ENCODE measurements at regions not wholly inside any gene's neighbourhood (a gene's known extent, or its start where the extent isn't known, plus 50 kb on each side); places are given as distances from the start of the nearest gene placed in this dataset.
"Not testable (repeated sequence)": the region's sequence is repeated elsewhere in the genome, so short reads cannot be mapped to it uniquely, and the experiment has no call there.

DNA sequence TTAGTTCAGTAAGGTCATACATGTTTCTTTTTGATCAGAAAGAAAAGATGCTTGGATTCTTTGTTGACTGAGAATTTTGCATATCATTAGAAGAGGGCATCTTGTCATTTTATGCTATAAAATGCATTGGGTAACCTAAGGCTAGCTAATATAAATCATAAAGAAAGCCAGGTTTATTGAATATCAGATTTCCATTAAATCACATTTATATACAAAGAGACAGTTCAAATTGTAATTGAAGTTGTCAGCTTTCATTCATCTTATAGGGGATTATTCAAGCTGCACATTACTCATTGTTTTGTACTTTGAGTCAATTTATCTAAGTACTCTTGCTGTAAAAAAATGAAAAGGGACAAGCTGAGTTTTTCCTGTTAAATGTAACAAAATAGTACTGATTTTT is 259.1 kb upstream of the CDH12 start:
- no peaks in the 10 kb centered on the region for H3K36me3 ChIP-seq (ENCODE audit: insufficient read depth, insufficient read length, low read length)
- H3K9ac ChIP-seq (ENCODE audit: insufficient read length, low read depth), result no peak overlapping the region
- H3K4me3 ChIP-seq (ENCODE audit: insufficient read length, low read depth), result no peak overlapping the region
- H3K4me1 ChIP-seq (ENCODE audit: insufficient read depth, insufficient read length), result no peaks in the 10 kb centered on the region
- no peak for DNase-seq (ENCODE audit: low read depth, low spot score)
- TF ChIP-seq SUZ12 (IDR thresholded peaks at IDR 0.05; ENCODE audit: extremely low read depth, insufficient read depth, insufficient read length), result no peak
- no peak for TF ChIP-seq ZNF274 (IDR thresholded peaks at IDR 0.05; ENCODE audit: low read depth, low read length)
- TF ChIP-seq YY1 (IDR thresholded peaks at IDR 0.05; ENCODE audit: insufficient read depth, insufficient read length), result no peak
- no peaks in the 10 kb centered on the region for H3K27me3 ChIP-seq (ENCODE audit: insufficient read depth, insufficient read length)
- H3K9me3 ChIP-seq (ENCODE audit: insufficient read depth, low read length), result no peaks in the 10 kb centered on the region

DNA sequence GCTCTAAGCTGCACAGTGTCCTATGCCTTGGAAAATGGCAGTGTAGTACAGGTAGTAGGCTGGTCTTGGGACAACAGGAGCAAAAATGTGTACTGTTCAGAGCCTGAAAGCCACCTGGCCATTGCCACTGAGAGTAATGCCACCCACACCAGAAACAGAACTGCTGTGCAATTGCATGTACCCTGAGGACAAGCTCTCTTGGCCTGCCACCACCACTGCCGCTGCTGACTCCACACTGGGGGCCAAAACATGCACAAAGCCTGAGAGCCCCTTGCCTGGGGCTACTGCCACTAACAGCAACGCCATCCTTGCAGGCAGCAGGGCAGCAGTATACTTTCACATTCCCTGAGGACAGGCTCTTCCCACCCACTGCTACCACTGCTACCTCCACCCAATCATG is 251.9 kb upstream of the CDH12 start:
- Histone ChIP-seq H3K36me3 (ENCODE audit: insufficient read depth, insufficient read length, low read length) (no peaks in the 10 kb centered on the region), H3K9ac (ENCODE audit: insufficient read length, low read depth) (no peak overlapping the region), H3K4me3 (ENCODE audit: insufficient read length, low read depth) (no peak overlapping the region), H3K9me3 (ENCODE audit: insufficient read depth, low read length) (no peaks in the 10 kb centered on the region), H3K4me1 (ENCODE audit: insufficient read depth, insufficient read length) (no peaks in the 10 kb centered on the region), H3K27me3 (ENCODE audit: insufficient read depth, insufficient read length) (no peaks in the 10 kb centered on the region)
- TF ChIP-seq YY1 (IDR thresholded peaks at IDR 0.05; ENCODE audit: insufficient read depth, insufficient read length), result no peak
- TF ChIP-seq SUZ12 (IDR thresholded peaks at IDR 0.05; ENCODE audit: extremely low read depth, insufficient read depth, insufficient read length), result no peak
- TF ChIP-seq ZNF274 (IDR thresholded peaks at IDR 0.05; ENCODE audit: low read depth, low read length), result no peak
- DNase-seq (ENCODE audit: low read depth, low spot score), result no peak

DNA sequence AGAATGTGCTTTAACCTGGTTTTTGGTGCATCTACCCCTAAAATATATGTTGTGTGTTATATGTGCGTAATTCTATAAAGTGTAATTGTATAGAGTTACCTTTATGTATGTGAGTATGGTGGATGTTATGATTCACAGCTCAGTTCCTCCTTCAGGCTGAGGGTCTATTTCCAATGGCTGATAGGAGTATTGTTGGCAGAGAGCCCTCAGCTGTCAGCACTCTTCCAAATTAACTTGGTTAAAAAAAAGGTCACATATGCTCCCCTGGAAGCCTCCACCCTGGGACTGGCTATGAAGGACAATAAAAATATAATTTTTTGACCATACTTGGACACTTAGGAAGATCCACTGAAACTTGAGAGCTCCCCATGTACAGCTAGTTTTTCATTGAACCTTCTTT is 250.4 kb upstream of the CDH12 start:
- Histone ChIP-seq H3K4me1 (ENCODE audit: insufficient read depth, insufficient read length) (no peaks in the 10 kb centered on the region), H3K4me3 (ENCODE audit: insufficient read length, low read depth) (no peak overlapping the region), H3K9ac (ENCODE audit: insufficient read length, low read depth) (no peak overlapping the region), H3K27me3 (ENCODE audit: insufficient read depth, insufficient read length) (no peaks in the 10 kb centered on the region), H3K36me3 (ENCODE audit: insufficient read depth, insufficient read length, low read length) (no peaks in the 10 kb centered on the region), H3K9me3 (ENCODE audit: insufficient read depth, low read length) (no peaks in the 10 kb centered on the region)
- no peak for DNase-seq (ENCODE audit: low read depth, low spot score)
- TF ChIP-seq YY1 (IDR thresholded peaks at IDR 0.05; ENCODE audit: insufficient read depth, insufficient read length) (no peak), ZNF274 (IDR thresholded peaks at IDR 0.05; ENCODE audit: low read depth, low read length) (no peak), SUZ12 (IDR thresholded peaks at IDR 0.05; ENCODE audit: extremely low read depth, insufficient read depth, insufficient read length) (no peak)

DNA sequence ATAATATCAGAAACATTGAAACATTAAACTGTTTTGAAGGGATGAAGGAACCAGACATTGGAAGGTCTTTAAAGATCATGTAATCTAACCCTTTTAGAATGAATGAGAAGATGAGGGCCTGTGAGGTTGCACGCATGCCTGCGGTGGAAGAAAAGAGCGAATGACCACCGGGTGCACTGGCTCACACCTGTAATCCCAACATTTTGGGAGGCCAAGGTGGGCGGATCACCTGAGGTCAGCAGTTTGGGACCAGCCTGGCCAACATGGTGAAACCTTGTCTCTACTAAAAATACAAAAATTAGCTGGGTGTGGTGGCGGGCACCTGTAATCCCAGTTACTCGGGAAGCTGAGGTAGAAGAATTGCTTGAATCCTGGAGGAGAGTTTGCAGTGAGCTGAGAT is 242.3 kb upstream of the CDH12 start:
- H3K9ac ChIP-seq (ENCODE audit: insufficient read length, low read depth); H3K36me3 ChIP-seq (ENCODE audit: insufficient read depth, insufficient read length, low read length): not testable (repeated sequence)

DNA sequence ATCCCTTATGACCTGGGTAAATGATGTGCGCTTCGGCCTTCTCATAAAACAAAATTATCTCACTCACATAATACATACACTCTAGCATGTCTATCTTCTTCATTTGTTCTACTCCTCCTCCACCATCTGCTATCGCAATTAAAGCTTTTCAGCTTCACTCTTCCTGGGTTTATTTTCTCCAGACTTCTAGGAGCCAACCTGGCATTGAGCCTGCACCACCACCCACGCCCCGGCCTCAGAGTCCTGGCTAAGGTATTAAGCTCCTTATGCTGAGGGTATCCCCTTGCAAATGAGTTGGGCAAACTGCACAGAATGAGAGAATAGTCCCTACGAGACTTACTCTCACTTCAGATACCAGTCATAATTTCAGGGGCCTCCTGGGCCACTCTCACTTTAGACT is 236.1 kb upstream of the CDH12 start:
- no peak for DNase-seq (ENCODE audit: low read depth, low spot score)
- Histone ChIP-seq H3K4me3 (ENCODE audit: insufficient read length, low read depth) (no peak overlapping the region), H3K4me1 (ENCODE audit: insufficient read depth, insufficient read length) (no peaks in the 10 kb centered on the region), H3K9ac (ENCODE audit: insufficient read length, low read depth) (no peak overlapping the region), H3K27me3 (ENCODE audit: insufficient read depth, insufficient read length) (no peaks in the 10 kb centered on the region), H3K9me3 (ENCODE audit: insufficient read depth, low read length) (no peaks in the 10 kb centered on the region), H3K36me3 (ENCODE audit: insufficient read depth, insufficient read length, low read length) (no peaks in the 10 kb centered on the region)
- TF ChIP-seq SUZ12 (IDR thresholded peaks at IDR 0.05; ENCODE audit: extremely low read depth, insufficient read depth, insufficient read length) (no peak), YY1 (IDR thresholded peaks at IDR 0.05; ENCODE audit: insufficient read depth, insufficient read length) (no peak), ZNF274 (IDR thresholded peaks at IDR 0.05; ENCODE audit: low read depth, low read length) (no peak)

More for the DNA sequence above, 242.3 kb upstream of the CDH12 start:
- not testable (repeated sequence) for H3K4me3 ChIP-seq (ENCODE audit: insufficient read length, low read depth); H3K4me1 ChIP-seq (ENCODE audit: insufficient read depth, insufficient read length); H3K27me3 ChIP-seq (ENCODE audit: insufficient read depth, insufficient read length); H3K9me3 ChIP-seq (ENCODE audit: insufficient read depth, low read length); DNase-seq (ENCODE audit: low read depth, low spot score)

DNA sequence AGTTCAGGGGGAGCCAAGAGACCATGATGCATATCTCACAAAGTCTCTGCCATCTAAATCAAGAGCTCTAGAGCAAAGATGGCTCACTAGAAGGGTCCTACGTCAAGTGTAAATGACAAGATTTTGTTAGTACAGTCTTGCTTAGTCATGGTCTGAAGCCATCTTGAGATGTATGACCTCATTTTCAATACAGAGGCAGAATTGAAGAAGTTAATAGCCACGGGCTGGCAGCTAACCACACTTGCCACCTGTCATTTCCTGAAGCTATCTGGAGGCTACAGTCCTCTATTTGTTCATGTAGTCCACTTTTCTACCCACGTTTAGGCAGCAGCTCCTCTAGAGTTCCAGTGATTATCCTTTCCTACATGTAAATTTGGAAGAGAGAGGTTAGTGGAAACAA is 231.7 kb upstream of the CDH12 start:
- no peaks in the 10 kb centered on the region for H3K9me3 ChIP-seq (ENCODE audit: insufficient read depth, low read length)
- no peaks in the 10 kb centered on the region for H3K27me3 ChIP-seq (ENCODE audit: insufficient read depth, insufficient read length)
- TF ChIP-seq ZNF274 (IDR thresholded peaks at IDR 0.05; ENCODE audit: low read depth, low read length) (no peak), SUZ12 (IDR thresholded peaks at IDR 0.05; ENCODE audit: extremely low read depth, insufficient read depth, insufficient read length) (no peak), YY1 (IDR thresholded peaks at IDR 0.05; ENCODE audit: insufficient read depth, insufficient read length) (no peak)
- no peak for DNase-seq (ENCODE audit: low read depth, low spot score)
- no peak overlapping the region for H3K4me3 ChIP-seq (ENCODE audit: insufficient read length, low read depth)
- no peaks in the 10 kb centered on the region for H3K4me1 ChIP-seq (ENCODE audit: insufficient read depth, insufficient read length)
- no peaks in the 10 kb centered on the region for H3K36me3 ChIP-seq (ENCODE audit: insufficient read depth, insufficient read length, low read length)
- H3K9ac ChIP-seq (ENCODE audit: insufficient read length, low read depth), result no peak overlapping the region

DNA sequence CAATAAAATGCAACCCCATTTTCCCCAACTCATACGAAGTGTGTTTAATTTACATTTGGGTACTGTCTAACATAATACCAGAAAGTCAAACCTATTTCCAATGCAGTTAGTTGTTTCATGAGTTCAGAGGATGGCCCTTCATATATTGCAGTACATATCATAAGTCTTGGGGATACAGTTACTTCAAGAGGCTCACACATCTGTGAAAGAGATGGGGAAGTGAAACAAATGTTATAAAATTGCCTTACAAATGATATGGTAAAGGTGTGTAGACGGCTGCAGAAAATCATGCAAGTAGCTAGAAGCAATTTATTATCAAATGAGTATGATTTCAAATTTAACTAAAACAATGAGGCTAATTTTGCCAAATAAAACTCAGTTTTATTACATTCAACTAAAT is 219.0 kb upstream of the CDH12 start:
- DNase-seq (ENCODE audit: low read depth, low spot score), result no peak
- TF ChIP-seq ZNF274 (IDR thresholded peaks at IDR 0.05; ENCODE audit: low read depth, low read length) (no peak), YY1 (IDR thresholded peaks at IDR 0.05; ENCODE audit: insufficient read depth, insufficient read length) (no peak), SUZ12 (IDR thresholded peaks at IDR 0.05; ENCODE audit: extremely low read depth, insufficient read depth, insufficient read length) (no peak)
- Histone ChIP-seq H3K9ac (ENCODE audit: insufficient read length, low read depth) (no peak overlapping the region), H3K4me1 (ENCODE audit: insufficient read depth, insufficient read length) (no peaks in the 10 kb centered on the region), H3K4me3 (ENCODE audit: insufficient read length, low read depth) (no peak overlapping the region), H3K36me3 (ENCODE audit: insufficient read depth, insufficient read length, low read length) (no peaks in the 10 kb centered on the region), H3K27me3 (ENCODE audit: insufficient read depth, insufficient read length) (no peaks in the 10 kb centered on the region), H3K9me3 (ENCODE audit: insufficient read depth, low read length) (no peaks in the 10 kb centered on the region)

DNA sequence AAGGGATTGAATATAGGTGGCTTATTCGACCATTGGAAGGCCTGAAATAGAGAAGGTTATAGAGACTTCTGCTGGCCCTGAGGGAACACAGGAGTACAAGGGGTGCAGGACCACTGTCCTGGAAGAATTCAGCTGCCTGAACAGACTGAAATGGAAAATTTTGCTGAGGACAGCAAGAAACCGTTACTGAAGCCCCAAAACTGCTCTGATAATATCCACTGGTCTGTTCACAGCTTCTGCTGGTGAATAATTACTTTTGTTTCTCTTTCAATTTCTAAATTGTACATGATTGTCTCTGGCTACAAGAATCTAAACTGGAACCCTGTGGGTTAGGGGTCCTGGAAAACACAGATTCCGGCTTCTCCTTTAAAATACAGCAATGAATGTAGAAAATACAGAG is 218.5 kb upstream of the CDH12 start:
- Histone ChIP-seq H3K4me1 (ENCODE audit: insufficient read depth, insufficient read length) (no peaks in the 10 kb centered on the region), H3K36me3 (ENCODE audit: insufficient read depth, insufficient read length, low read length) (no peaks in the 10 kb centered on the region), H3K4me3 (ENCODE audit: insufficient read length, low read depth) (no peak overlapping the region), H3K9me3 (ENCODE audit: insufficient read depth, low read length) (no peaks in the 10 kb centered on the region), H3K27me3 (ENCODE audit: insufficient read depth, insufficient read length) (no peaks in the 10 kb centered on the region), H3K9ac (ENCODE audit: insufficient read length, low read depth) (no peak overlapping the region)
- TF ChIP-seq SUZ12 (IDR thresholded peaks at IDR 0.05; ENCODE audit: extremely low read depth, insufficient read depth, insufficient read length) (no peak), YY1 (IDR thresholded peaks at IDR 0.05; ENCODE audit: insufficient read depth, insufficient read length) (no peak), ZNF274 (IDR thresholded peaks at IDR 0.05; ENCODE audit: low read depth, low read length) (no peak)
- DNase-seq (ENCODE audit: low read depth, low spot score), result no peak

Measured in NT2/D1 (cell line).